GM19328 (cell line): ENCODE measurements at regions not wholly inside any gene's neighbourhood (a gene's known extent, or its start where the extent isn't known, plus 50 kb on each side); places are given as distances from the start of the nearest gene placed in this dataset.
"Not testable (repeated sequence)": the region's sequence is repeated elsewhere in the genome, so short reads cannot be mapped to it uniquely, and the experiment has no call there.

Source experiments
- ATAC-seq: cut with Tn5 transposase; IDR thresholded peaks from one replicate; pipeline ENCODE4 v1.9.1; 2021; ENCODE audit warnings: mild to moderate bottlenecking, moderate library complexity; ENCODE audit not compliant: unreplicated experiment

DNA sequence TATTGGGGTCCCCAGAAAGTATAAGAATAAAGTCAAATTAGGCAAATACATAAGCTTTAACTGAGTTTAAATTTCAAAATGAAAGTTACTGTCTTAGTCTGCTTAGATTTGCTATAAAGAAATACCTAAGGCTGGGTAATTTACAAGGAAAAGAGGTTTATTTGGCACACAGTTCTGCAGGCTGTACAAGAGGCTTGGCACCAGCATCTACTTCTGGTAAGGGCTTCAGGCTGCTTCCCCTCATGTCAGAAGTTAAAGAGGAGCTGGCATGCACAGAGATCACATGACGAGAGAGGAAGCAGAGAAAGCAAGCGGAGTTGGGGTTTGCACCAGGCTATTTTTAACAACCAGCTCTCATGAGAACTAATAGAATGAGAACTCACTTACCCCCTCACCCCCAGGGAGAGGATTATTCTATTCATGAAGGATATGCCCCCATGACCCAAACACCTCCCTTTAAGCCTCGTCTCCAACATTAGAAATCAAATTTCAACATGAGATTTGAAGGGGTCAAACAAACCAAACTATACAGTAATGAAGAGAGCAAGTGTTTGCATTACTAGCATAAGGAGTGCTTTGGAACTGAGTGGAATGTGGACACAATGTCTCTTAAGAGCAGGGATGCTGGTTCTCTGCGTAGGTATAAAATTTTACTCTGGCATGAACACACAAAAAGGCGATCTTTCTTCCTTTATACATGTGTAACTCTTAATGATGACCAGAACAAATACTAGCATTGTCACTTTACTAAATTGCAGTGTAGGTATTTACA, 292.8 kb upstream of the PMFBP1 start:
- no peak for ATAC-seq

DNA sequence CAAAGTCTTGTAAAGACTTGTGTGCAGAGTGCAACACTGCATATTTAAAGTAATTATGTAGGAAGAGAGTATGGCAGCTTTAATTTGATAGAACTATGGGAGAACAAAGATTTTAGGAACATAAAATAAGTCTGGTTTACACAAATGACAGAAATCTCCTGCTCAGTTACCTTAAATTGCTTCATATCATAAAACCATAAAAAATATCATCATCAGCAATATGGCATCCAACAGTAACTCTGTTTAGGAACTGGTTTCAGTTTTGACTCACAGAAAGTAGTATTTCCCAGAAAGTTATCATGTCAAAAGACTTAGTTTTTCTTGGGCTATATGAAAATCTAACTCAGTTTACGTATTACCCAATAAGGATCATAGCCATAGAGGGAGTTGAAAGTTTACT, 292.1 kb upstream of the PMFBP1 start:
- ATAC-seq = no peak

DNA sequence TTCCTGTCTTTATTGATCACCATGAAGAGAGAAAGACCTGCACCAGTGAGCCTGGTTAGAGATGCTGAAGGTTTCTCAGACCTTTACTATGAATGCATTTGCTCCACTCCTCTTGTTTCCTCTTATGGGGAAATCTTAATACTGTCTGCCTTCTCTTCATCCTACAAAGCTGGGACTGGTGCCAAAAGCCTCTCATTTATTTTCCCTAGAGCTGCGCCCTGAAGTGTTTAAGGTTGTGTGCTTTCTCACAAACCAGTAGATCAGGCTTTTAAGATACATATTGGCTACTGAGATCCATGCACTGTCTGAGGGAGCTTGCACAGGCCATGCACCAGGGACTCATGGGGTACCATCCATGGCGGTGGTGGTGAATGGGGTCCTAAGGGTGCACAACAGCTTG, 286.1 kb upstream of the PMFBP1 start:
- ATAC-seq = no peak

DNA sequence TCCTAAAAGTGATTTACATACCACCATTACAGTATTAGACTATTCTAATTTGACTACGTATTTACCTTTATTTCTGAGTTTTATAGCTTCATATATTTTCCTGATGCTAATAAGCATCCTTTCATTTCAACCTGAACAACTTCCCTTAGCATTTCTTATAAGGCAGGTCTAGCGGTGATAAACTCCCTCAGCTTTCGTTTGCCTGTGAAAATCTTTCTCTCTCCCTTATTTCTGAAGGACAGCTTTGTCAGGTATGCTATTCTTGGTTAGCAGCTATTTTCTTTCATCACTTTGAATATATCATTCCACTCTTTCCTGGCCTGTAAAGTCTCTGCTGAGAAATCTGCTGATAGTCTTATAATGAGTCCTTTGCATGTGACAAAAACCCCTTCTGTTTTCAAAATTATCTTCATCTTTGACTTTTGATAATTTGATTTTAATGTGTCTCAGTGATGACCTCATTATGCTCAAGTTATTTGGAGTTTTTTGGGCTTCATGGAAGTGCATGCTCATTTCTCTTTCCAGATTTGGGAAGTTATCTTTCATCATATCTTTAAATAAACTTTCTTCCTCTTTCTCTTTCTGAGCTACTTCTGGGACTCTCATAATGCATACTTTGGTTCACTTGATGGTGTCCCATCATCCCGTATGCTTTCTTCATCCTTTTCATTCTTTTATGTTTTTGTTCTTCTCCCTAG, 285.4 kb upstream of the PMFBP1 start:
- no peak for ATAC-seq

DNA sequence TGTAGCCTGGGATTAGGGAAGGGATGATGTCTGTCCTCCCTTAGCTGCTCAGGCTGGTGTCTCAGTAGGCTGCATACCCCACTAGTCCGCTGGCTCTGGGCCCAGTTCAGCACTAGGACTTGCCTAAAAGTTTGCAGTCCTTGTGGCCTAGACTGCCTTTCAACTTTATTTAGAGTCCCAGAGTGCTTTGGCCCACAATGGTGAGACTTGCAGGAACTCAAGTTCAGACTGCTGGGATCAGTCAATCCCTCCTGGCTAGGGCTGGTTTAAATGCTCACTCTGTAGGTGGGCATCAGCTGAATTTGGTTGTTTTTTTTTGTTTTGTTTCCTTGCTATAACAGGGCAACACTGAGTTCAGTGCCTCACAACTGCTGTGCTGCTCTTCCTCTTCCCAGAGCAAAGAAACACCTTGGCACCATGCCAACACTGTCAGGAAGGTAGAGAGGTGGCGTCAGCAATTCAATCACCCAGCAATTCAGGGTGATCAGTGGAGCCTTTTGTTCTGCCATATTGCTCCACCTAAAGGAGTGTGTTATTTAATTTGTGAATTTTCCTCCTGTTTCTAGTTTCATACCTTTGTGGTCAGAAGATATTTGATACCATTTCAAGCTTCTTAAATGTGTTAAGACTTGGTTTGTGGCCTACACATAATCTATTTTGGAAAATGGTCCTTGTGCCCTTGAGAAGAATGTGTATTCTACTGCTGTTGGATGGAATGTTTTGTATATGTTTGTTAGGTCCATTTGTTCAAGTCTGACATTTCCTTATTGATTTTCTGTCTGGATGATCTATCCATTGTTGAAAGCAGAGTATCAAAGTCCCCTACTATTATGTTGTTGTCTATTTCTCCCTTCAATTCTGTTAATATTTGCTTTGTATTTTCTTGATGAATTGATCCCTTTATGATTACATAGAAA, 284.0 kb upstream of the PMFBP1 start:
- no peak for ATAC-seq

DNA sequence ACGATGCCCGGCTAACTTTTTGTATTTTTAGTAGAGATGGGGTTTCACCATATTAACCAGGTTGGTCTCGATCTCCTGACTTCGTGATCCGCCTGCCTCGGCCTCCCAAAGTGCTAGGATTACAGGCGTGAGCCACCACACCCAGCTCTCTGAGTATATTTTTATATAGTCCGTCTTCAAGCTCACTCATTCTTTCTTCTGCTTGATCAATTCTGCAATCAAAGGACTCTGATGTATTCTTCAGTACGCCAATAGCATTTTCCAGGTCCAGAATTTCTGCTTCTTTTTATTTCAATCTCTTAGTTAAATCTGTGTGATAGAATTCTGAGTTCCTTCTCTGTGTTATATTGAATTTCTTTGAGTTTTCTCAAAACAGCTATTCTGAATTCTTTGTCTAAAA, 281.9 kb upstream of the PMFBP1 start:
- ATAC-seq = not testable (repeated sequence)

DNA sequence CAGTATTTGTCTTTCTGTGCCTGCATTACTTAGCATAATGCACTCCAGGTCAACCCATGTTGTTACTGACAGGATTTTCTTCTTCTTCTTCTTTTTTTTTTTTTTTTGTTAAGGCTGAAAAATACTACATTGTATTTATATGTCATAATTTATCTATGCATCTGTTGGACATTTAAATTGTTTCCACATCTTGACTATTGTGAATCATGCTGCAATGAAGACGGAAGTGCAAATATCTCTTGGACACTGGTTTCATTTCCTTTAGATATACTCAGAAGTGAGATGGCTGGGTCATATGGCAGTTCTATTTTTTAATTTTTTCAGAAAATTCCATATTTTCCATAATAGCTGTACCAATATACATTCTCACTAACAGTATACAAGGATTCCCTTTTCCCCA, 272.7 kb upstream of the PMFBP1 start:
- no peak for ATAC-seq

DNA sequence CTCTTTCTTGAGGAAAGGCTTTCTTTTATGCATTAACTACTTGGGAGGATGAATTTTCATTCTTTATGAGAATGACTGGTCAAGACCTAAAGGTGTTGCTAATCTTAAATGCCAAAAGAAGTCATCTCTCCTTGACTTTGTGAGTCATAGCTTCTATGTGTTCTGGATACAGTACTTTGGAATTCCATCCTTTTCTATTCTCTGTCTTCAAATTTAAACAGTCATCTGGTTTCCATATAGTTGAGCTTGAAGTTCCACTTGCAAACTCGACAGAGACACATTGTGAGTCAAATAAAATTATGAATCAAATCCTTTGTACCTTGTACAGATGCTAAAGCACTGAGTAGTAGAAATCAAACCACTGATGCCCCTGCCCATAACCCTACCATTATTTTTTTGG, 271.9 kb upstream of the PMFBP1 start:
- ATAC-seq = no peak

DNA sequence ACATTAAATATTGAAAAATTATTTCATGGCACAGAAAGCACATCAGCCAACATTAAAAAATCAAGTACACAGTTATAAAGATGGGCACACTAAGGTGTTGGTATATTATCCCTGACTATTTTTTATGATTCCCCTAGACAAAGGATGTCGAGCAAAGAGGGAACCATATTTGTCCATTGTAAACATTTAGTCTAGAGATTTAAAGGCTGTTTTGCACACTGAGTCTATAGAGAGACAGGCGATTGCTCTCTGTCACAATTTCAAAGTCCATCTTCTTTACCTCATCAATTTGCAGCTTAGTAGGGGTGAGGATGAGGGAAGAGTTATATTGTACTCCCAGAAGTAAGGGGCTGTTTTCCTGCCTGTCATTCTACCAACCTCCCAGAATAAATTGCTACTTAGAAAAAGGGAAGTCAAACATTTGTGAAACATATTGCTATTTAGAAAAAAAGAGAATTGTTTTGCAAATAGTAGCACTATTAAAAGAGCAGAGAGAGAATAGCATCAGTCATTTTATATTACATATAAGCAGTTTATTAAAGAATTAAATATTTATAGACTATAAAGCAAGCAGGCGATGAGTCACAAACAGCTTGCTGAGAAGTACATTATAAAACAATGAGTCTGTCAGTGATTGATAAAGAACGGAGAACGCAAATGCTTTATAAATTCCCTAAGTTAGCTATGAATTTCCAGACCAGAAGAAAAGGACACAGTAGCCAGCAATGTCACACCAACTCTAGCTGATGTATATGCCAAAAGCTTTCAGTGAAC, 270.6 kb upstream of the PMFBP1 start:
- ATAC-seq = no peak

DNA sequence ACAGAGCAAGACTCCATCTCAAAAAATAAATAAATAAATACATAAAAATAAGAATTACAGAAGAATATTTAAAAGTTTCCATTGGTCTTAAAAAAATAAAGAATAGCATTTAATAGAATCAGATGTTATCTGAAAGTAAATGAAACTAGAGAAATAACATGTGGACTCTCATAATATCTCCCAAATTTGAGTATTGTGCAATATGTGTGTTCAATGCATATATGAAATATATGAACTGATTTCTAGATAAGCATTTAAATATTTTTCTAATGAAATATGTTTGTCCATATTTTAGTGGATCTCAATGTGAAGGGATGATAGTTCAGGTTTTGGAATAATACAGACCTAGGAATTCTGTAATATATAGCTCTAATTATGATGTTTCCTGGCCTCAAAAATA, 265.9 kb upstream of the PMFBP1 start:
- no peak for ATAC-seq

DNA sequence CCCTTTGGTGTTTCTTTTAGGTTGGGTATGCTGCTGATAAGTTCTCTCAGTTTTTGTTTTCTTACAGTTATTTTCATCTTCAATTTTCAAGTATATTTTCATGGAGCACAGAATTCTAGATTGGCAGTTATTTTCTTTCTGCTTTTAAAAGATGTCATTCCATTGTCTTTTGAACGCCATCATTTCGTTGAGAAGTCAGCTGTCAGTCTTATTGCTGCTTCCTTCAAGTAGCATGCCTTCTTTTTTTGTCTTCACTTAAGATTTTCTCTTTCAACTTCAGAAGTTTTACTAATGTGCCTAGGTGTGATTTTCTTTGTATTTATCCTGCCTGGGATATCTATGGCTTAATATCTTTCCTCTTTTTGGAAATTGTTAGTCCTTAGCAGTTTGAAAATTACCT, 262.2 kb upstream of the PMFBP1 start:
- ATAC-seq = no peak

DNA sequence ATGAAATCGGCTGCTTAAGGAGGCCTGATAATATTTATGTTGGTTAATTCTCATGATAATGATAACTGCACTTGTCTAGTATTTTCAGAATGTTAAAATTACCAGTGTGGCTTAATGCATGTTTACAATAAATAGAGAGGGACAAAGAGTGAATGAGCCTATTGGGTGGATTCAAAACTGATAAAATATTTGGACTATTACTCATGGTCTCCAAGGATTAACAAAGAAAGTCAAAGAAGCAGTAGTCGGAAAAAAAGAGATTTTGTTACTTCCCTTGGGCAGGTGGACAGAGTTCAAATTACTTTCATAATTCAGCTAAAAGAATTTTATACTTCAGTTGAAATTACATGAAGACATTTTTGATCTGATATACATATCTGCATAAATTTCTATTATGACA, 258.2 kb upstream of the PMFBP1 start:
- no peak for ATAC-seq

DNA sequence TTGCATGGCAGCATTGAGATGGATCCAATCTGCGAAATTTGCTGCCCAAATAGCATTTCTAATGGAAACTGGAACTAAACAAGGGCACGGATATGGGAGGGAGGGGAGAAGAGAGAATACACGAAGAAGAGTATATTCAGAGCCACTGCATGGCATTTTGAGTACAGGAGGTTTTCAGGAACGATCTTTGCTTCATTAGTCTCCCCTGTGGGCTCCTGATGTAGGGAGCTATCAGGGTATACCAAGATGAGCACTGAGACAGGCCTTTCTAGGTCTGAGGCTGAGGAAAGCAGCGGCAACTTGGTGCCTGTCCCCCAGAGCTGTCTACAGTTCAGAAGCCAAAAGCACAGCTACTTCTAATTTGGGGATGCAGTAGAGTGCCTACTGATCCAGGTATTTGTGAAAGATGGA, 257.7 kb upstream of the PMFBP1 start:
- ATAC-seq = no peak

DNA sequence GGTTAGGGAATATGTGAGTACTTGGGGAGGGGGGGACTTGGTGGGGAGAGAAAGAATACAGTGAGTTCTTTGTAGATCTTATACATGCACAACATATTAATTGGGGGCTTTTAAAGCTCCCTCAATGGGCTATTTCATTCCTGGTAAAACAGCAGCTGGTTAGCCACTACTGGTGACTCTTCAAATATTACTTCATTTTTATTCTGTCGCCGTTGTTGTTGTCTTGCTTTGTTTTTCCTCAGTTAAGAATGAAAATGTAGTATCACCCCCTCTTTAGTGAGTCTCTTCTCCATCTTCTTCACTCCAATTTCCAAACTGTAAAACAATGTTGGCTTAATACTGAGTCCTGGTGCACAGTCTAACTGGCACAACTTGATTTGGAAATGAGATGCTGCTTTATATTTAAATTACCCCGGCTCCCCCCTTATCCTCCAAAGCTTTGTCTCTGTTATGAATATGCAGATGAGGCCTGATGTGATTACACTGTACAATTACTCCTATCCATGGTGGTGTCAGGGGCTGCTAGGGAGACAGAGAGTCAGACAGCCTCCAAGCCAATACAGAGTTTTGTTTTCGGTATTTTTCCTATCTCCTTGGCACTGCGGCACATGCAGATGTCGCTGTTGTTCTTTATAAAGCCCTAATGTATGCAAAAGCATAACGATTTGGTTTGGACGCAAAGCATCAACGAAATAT, 256.9 kb upstream of the PMFBP1 start:
- ATAC-seq = no peak

DNA sequence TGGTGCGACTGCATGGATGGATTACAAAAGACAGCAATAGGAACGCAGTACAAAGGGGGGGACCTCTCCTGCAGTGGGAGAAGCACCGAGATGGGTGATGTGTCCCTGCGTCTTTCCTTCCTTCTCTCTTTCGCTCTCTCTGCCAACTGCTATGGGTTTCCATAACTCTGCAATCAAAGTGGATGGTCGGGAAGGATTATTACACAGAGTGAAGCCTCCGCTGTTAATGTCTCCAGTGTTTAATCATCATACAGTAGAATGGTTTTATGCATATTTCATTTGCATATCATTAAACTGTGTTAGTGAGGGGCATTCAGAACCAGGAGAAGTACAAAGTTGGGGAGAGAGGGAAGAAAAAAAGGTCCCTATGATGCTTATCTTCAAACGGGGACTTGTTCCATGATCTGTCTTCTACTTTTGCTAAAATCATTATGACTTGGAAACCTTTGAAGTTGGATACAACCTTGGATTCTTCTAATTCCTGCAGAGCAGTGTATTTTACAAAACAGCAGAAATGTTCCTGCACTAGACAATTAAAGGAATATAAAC, 255.9 kb upstream of the PMFBP1 start:
- ATAC-seq = no peak

DNA sequence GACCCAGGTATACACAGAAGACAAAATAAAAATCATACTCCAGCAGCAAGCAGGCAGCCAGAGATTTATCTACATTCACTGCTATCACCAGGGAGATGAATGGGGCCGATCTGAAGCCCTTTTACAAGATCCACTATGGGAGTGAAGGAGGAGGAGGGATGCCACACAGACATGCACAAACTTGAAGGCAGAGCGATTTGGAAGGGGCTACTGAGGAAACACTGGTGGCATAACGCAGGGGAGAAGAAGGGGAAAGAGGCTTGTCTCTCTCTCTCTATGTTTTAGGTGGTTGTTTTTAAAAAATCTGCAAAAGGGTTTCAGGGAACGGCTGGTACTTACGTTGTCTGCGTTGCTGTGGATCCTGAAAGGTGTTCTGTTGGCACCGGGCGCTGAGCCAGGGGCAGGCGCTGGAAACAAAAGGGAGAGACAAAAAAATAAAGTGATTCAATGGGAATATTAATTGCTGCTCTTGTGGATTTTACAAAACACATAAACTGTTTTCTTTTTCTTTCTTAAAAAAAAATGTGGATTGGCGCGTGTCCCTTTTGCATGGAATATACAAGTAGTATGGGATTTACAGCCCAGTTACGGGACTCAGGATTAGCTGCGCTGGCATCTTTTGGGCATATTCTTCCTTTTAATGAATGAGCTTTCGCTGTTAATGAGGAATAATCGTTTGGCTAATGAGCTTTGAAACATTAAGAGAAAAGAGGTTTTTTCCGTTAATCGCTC, 255.3 kb upstream of the PMFBP1 start:
- no peak for ATAC-seq

DNA sequence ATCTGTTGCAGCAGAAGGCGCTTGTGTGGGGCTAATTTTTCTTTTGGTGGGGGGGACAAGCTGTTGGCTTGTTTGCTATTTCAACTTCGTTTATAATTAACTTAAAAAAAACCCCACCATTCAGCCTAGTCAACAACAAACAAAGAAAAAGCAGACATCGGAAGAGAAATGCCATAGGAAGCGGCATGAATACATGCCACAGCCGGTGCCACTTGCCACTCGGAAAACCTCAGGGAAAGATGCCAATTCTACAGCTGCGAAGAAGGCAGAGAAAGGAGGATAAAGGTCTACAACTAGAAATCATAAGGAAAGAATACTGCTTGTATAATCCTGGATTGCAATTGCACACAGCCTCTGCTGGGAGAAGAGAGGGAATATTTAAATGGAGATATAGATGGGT, 254.4 kb upstream of the PMFBP1 start:
- ATAC-seq = no peak

DNA sequence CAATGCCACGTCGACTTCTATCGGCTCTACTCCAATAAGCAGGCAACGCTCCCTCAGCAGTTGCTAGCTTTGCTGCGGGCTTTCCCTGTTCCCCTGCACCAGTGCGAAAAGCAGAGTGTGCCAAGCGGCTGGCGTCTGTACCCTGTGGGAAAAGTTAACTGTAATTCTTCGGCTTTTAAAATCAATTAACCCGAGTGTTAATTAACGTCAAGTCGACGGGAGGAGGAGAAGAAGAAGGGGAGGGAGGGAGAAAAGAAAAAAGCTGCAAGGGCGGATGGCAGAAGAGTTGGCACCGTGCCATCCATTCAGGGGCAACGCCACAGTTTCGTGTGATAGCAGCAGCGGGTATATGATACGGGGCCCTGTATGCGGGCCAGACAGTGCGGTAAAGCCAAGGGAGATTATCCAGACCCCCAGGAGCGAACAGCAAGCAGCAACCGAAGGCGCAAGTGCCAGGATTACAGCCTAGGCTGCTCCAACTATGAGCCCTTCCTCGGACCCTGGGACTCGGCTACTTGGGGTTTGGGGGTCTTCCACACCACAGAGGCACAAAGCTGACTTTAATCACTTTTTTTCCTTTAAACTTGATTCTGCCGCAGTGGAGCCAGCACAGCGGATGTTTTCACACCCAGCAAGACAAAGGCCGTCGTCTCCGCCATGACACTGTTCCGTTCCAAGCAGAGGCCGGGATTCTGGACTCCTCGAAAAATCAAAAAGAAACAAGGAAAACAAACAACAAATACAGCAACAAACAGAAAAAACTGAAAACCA, 253.8 kb upstream of the PMFBP1 start:
- no peak for ATAC-seq

DNA sequence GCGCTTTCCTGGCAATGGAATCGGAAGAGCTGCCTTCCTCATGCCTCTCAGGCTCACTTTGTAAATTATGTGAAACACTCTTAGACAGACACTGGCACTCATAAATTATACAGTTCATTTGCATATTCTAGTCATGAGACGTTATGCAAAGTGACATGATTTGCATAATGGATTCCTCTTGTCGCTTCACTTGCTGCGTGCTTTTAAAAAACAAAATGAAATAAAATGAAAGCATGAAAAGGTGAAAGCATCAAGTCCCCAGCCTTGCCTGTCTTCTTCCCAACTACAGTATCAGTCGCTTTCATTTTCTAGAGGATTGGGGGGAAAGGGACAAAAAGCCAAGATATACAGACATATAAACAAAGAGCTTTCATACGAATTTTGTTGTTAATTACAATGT, 252.8 kb upstream of the PMFBP1 start:
- no peak for ATAC-seq
